C4-2B (cell line): ENCODE measurements at regions not wholly inside any gene's neighbourhood (a gene's known extent, or its start where the extent isn't known, plus 50 kb on each side); places are given as distances from the start of the nearest gene placed in this dataset.

Experiments
- H3K27ac ChIP-seq: fragments of 450-650 bp; 2 replicates; pipeline ENCODE4 v1.5.1; 2017
- ZFX ChIP-seq: fragments of 450-650 bp; IDR thresholded peaks from 2 replicates; pipeline ENCODE4 v1.6.1; 2017
- TF ChIP-seq, protein P1 (sequence below): fragments of 450-650 bp; conservative IDR thresholded peaks from 2 replicates; pipeline ENCODE4 v1.5.1; 2017; ENCODE audit warnings: mild to moderate bottlenecking

DNA sequence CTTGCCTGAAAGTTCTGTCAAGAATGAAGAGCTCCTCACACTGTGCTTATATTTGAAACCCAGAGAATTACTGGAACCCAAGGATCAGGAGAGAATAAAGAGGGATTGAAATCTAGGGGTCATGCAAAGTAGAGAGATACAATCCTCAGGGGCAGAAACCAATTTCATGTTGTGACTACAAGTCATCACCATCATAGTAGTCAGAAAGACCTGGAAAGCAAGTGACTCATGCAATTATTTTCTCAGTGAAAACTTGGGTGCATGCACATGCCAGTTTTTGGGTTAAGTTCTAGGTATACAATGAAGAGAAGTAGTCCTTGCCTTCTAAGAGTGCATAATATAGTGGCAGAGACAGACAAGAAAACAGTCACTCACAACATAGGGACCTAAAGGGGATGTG is 210.0 kb downstream of the ZC3H11B start:
- TF ChIP-seq, protein P1, sequence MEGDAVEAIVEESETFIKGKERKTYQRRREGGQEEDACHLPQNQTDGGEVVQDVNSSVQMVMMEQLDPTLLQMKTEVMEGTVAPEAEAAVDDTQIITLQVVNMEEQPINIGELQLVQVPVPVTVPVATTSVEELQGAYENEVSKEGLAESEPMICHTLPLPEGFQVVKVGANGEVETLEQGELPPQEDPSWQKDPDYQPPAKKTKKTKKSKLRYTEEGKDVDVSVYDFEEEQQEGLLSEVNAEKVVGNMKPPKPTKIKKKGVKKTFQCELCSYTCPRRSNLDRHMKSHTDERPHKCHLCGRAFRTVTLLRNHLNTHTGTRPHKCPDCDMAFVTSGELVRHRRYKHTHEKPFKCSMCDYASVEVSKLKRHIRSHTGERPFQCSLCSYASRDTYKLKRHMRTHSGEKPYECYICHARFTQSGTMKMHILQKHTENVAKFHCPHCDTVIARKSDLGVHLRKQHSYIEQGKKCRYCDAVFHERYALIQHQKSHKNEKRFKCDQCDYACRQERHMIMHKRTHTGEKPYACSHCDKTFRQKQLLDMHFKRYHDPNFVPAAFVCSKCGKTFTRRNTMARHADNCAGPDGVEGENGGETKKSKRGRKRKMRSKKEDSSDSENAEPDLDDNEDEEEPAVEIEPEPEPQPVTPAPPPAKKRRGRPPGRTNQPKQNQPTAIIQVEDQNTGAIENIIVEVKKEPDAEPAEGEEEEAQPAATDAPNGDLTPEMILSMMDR = no peak
- no peak for TF ChIP-seq ZFX
- H3K27ac ChIP-seq = no peak overlapping the region

DNA sequence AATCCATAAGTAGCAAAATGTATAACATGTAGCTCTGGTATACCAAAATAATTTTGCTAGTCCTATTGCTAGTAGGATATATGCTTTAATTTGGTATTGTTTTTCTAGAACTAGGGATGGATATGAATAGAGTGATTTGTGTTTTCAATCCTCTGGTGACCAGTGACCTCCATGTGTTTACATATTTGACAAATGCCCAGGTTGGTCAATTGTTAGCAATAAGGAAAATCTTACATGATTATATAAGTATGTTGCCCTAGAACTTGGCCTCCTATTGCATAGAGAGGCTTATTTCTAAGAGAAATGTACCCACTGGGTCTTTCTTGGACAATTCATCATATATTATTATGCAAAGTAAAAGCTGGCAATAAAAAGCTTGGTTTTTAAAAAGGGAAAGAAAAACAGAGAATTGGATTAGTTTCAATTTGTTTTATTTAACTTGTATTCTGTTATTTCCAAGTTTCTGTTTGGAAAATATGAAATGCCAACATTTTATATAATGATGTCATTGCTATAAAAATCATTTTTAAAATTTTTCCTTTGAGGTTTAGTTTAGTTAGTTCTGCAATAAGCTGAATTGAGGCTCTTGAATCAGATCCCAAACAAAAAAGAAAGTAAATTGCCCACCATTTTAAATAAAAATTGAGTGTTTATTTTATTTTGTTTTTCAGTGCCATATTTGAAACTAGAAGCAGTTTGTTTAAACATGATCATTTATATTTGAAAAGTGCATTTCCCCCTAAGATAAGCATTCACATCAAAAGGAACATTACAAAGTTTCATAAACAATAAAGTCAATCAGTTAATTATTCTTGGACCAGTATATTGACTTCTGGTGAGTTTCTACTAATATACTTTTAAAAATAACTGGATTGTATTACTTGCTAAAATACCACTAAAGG is 210.9 kb downstream of the ZC3H11B start:
- no peak overlapping the region for H3K27ac ChIP-seq
- no peak for TF ChIP-seq ZFX
- TF ChIP-seq, protein P1 = no peak

DNA sequence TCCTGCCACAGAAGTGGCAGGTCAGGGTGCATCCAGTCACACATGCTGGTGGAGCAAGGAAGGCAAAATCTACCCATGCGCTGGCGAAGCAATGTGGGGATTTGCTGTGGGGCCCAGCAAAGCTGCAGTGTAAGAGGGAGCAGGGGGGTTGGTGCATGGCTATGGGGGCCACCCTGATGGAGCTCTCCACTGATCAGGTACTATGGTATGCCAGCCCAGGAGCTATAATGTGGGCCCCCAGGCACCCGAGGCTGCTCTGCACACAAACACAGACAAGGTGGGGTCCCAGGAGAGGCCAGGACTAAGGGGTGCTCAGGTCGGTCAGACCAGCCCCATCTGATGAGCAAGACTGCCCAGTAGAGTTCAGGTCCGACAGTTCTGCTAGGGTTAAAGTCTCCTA is 213.5 kb downstream of the ZC3H11B start:
- TF ChIP-seq, protein P1 = no peak
- no peak for TF ChIP-seq ZFX
- no peak overlapping the region for H3K27ac ChIP-seq

DNA sequence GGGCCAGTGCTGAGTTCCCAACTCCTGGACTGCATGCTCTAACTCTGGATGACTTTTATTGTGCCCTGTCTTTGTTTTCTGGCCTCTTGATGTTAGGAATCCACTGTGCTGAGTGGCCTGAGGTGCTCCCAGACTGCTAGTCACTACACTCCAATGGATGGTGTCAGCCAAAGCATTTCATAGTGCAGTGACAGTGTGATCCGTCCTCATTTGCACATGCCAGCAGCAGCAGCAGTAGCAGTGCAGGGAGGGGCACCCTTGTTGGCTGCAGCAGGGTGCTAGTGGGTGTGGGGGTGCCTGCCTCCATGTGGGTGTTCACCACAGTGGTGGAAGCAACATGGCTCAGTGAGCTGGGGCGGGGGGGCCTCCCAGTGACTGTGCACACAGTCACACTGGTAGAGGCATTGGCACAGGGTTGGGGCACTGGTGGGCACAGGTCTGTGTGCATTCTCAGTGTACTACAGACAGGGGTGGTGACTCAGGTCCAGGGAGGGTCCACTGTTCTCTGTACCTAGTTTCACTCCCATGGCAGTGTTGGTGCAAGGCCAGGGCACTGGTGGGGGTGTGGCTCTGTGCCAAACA is 214.0 kb downstream of the ZC3H11B start:
- H3K27ac ChIP-seq = no peak overlapping the region
- TF ChIP-seq, protein P1 = no peak
- no peak for TF ChIP-seq ZFX

DNA sequence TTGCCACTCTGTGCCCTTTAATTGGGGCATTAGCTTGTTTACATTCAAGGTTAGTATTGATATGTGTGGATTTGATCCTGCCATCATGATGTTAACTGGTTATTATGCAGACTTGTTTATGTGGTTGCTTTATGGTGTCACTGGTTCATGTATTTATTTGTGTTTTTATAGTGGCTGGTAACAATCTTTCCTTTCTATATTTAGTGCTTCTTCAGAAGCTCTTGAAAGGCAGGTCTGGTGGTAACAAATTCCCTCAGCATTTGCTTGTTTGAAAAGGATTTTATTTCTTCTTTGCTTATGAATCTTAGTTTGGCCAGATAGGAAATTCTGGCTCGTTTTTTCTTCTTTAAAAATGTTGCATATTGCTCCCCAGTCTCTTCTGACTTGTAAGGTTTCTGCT is 215.4 kb downstream of the ZC3H11B start:
- TF ChIP-seq, protein P1 = no peak
- no peak overlapping the region for H3K27ac ChIP-seq

DNA sequence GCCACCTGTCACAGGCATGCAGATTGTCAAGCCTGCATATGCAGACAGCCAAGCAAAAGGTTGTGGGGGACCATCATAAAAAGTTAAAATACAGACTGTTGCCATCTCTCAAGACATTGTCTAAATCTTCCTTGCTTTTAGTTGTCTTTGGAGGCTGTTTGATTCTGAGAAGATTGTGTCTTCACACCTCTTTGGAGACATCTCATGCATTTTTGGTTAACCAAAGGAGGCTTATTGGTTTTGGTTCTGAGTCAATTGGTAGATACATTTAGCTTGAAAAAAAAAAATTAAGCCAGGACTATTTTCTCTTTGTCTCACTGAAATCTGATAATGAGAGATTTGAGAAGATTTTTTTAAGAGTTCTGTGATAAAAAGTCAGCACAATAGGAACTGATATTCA is 217.6 kb downstream of the LYPLAL1 start:
- H3K27ac ChIP-seq = no peak overlapping the region
- no peak for TF ChIP-seq ZFX
- TF ChIP-seq, protein P1 = no peak

DNA sequence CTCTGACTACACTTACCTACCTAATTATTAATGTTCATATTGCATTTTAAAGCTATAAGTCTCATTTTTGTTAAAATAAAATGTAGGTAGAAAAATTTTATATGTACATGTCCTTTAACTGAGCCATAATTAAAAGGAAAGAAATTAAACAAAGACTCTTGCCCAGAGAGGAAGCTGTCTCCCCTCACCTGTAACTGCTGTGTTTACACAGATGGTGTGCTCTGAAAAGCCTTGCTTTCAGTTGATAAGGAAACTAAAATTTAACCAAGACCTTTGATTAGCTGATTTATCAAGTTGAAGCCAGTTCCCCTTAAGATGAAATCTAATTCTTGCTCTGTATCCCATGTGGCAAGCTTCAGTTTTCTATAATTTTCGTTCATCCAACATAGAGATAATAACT is 213.5 kb downstream of the LYPLAL1 start:
- no peak overlapping the region for H3K27ac ChIP-seq
- TF ChIP-seq, protein P1 = no peak
- TF ChIP-seq ZFX = no peak
